Astrocyte (in vitro differentiated cells and primary cell): ENCODE measurements at regions not wholly inside any gene's neighbourhood (a gene's known extent, or its start where the extent isn't known, plus 50 kb on each side); places are given as distances from the start of the nearest gene placed in this dataset.

Experiments
- CTCF ChIP-seq: IDR thresholded peaks from 2 replicates; pipeline ENCODE4 v1.5.1; 2011; ENCODE audit warnings: low read depth, mild to moderate bottlenecking, inconsistent platforms, low read length, moderate library complexity; ENCODE audit not compliant: insufficient read depth
- EZH2 ChIP-seq: IDR thresholded peaks from 2 replicates; pipeline ENCODE4 v1.6.1; 2012; ENCODE audit warnings: mild to moderate bottlenecking, low read length, inconsistent platforms; ENCODE audit not compliant: insufficient read depth

GRCh38 chrX:121356139-121356849 lies 308.9 kb downstream of the GLUD2 start:
- TF ChIP-seq CTCF (no peak), EZH2 (no peak)
